ENCODE measurements at regions not wholly inside any gene's neighbourhood (a gene's known extent, or its start where the extent isn't known, plus 50 kb on each side); places are given as distances from the start of the nearest gene placed in this dataset.

- peaks cover 5% of the 10 kb centered on the region; the same call in 1 of the 2 replicates for H3K4me1 ChIP-seq (ENCODE audit: insufficient read depth, low read length)
- no peaks in the 10 kb centered on the region for H3K36me3 ChIP-seq (ENCODE audit: insufficient read depth, low read length)
- H3K9ac ChIP-seq (ENCODE audit: low read depth, low read length), result no peak overlapping the region
- no peaks in the 10 kb centered on the region for H3K9me3 ChIP-seq (ENCODE audit: control insufficient read depth, insufficient read depth, low read length)
Observed at GRCh38 chr20:53843645-53844044, 226.7 kb downstream of the BCAS1 start.

GRCh38 chr20:53842301-53843099 is 227.9 kb downstream of the BCAS1 start:
- Histone ChIP-seq H3K9ac (ENCODE audit: low read depth, low read length) (no peak overlapping the region), H3K4me1 (ENCODE audit: insufficient read depth, low read length) (peaks cover 5% of the 10 kb centered on the region; the same call in 1 of the 2 replicates), H3K36me3 (ENCODE audit: insufficient read depth, low read length) (no peaks in the 10 kb centered on the region), H3K9me3 (ENCODE audit: control insufficient read depth, insufficient read depth, low read length) (no peaks in the 10 kb centered on the region)

GRCh38 chr20:53841741-53842140 is 228.7 kb downstream of the BCAS1 start:
- H3K36me3 ChIP-seq (ENCODE audit: insufficient read depth, low read length), result no peaks in the 10 kb centered on the region
- H3K4me1 ChIP-seq (ENCODE audit: insufficient read depth, low read length), result peaks cover 5% of the 10 kb centered on the region; the same call in 1 of the 2 replicates
- H3K9me3 ChIP-seq (ENCODE audit: control insufficient read depth, insufficient read depth, low read length), result no peaks in the 10 kb centered on the region
- H3K9ac ChIP-seq (ENCODE audit: low read depth, low read length), result no peak overlapping the region

GRCh38 chr20:53840532-53840931 is 229.9 kb downstream of the BCAS1 start:
- peaks cover 5% of the 10 kb centered on the region; the same call in 1 of the 2 replicates for H3K4me1 ChIP-seq (ENCODE audit: insufficient read depth, low read length)
- H3K9me3 ChIP-seq (ENCODE audit: control insufficient read depth, insufficient read depth, low read length), result no peaks in the 10 kb centered on the region
- H3K9ac ChIP-seq (ENCODE audit: low read depth, low read length), result no peak overlapping the region
- H3K36me3 ChIP-seq (ENCODE audit: insufficient read depth, low read length), result no peaks in the 10 kb centered on the region

- Histone ChIP-seq H3K9me3 (ENCODE audit: control insufficient read depth, insufficient read depth, low read length) (no peaks in the 10 kb centered on the region), H3K4me1 (ENCODE audit: insufficient read depth, low read length) (peaks cover 5% of the 10 kb centered on the region; the same call in 1 of the 2 replicates), H3K36me3 (ENCODE audit: insufficient read depth, low read length) (no peaks in the 10 kb centered on the region), H3K9ac (ENCODE audit: low read depth, low read length) (no peak overlapping the region)
Observed at GRCh38 chr20:53839423-53840176, 230.8 kb downstream of the BCAS1 start.

GRCh38 chr20:53838311-53838868 is 232.0 kb downstream of the BCAS1 start:
- Histone ChIP-seq H3K9me3 (ENCODE audit: control insufficient read depth, insufficient read depth, low read length) (no peaks in the 10 kb centered on the region), H3K9ac (ENCODE audit: low read depth, low read length) (no peak overlapping the region), H3K4me1 (ENCODE audit: insufficient read depth, low read length) (peaks cover 5% of the 10 kb centered on the region; the same call in 1 of the 2 replicates), H3K36me3 (ENCODE audit: insufficient read depth, low read length) (no peaks in the 10 kb centered on the region)

- no peaks in the 10 kb centered on the region for H3K36me3 ChIP-seq (ENCODE audit: insufficient read depth, low read length)
- no peak overlapping the region for H3K9ac ChIP-seq (ENCODE audit: low read depth, low read length)
- no peaks in the 10 kb centered on the region for H3K9me3 ChIP-seq (ENCODE audit: control insufficient read depth, insufficient read depth, low read length)
- H3K4me1 ChIP-seq (ENCODE audit: insufficient read depth, low read length), result peaks cover 5% of the 10 kb centered on the region; the same call in 1 of the 2 replicates
Observed at GRCh38 chr20:53837126-53837826, 233.1 kb downstream of the BCAS1 start.

GRCh38 chr20:53834749-53835148 is 235.6 kb downstream of the BCAS1 start:
- H3K9ac ChIP-seq (ENCODE audit: low read depth, low read length), result no peak overlapping the region
- no peaks in the 10 kb centered on the region for H3K36me3 ChIP-seq (ENCODE audit: insufficient read depth, low read length)
- H3K9me3 ChIP-seq (ENCODE audit: control insufficient read depth, insufficient read depth, low read length), result no peaks in the 10 kb centered on the region
- peaks cover 12% of the 10 kb centered on the region for H3K4me1 ChIP-seq (ENCODE audit: insufficient read depth, low read length)

- Histone ChIP-seq H3K4me1 (ENCODE audit: insufficient read depth, low read length) (peaks cover 16% of the 10 kb centered on the region), H3K36me3 (ENCODE audit: insufficient read depth, low read length) (no peaks in the 10 kb centered on the region), H3K9ac (ENCODE audit: low read depth, low read length) (no peak overlapping the region), H3K9me3 (ENCODE audit: control insufficient read depth, insufficient read depth, low read length) (no peaks in the 10 kb centered on the region)
Observed at GRCh38 chr20:53834062-53834442, 236.3 kb downstream of the BCAS1 start.

GRCh38 chr20:53833333-53834061 is 236.9 kb downstream of the BCAS1 start:
- no peak overlapping the region for H3K9ac ChIP-seq (ENCODE audit: low read depth, low read length)
- peaks cover 21% of the 10 kb centered on the region for H3K4me1 ChIP-seq (ENCODE audit: insufficient read depth, low read length)

GRCh38 chr20:53832499-53832898 is 237.9 kb downstream of the BCAS1 start:
- no peak overlapping the region for H3K9ac ChIP-seq (ENCODE audit: low read depth, low read length)
- H3K4me1 ChIP-seq (ENCODE audit: insufficient read depth, low read length), result peaks cover 26% of the 10 kb centered on the region

More at GRCh38 chr20:53833333-53834061, 236.9 kb downstream of the BCAS1 start:
- H3K9me3 ChIP-seq (ENCODE audit: control insufficient read depth, insufficient read depth, low read length), result no peaks in the 10 kb centered on the region
- H3K36me3 ChIP-seq (ENCODE audit: insufficient read depth, low read length), result no peaks in the 10 kb centered on the region

GRCh38 chr20:53831812-53832211 is 238.2 kb upstream of the ZNF217 start:
- Histone ChIP-seq H3K9me3 (ENCODE audit: control insufficient read depth, insufficient read depth, low read length) (no peaks in the 10 kb centered on the region), H3K4me1 (ENCODE audit: insufficient read depth, low read length) (peaks cover 26% of the 10 kb centered on the region), H3K9ac (ENCODE audit: low read depth, low read length) (no peak overlapping the region), H3K36me3 (ENCODE audit: insufficient read depth, low read length) (no peaks in the 10 kb centered on the region)

More at GRCh38 chr20:53832499-53832898, 237.9 kb downstream of the BCAS1 start:
- H3K9me3 ChIP-seq (ENCODE audit: control insufficient read depth, insufficient read depth, low read length), result no peaks in the 10 kb centered on the region
- no peaks in the 10 kb centered on the region for H3K36me3 ChIP-seq (ENCODE audit: insufficient read depth, low read length)

- Histone ChIP-seq H3K4me1 (ENCODE audit: insufficient read depth, low read length) (peaks cover 26% of the 10 kb centered on the region), H3K9ac (ENCODE audit: low read depth, low read length) (no peak overlapping the region), H3K36me3 (ENCODE audit: insufficient read depth, low read length) (no peaks in the 10 kb centered on the region), H3K9me3 (ENCODE audit: control insufficient read depth, insufficient read depth, low read length) (no peaks in the 10 kb centered on the region)
Observed at GRCh38 chr20:53831228-53831627, 237.6 kb upstream of the ZNF217 start.
